Left ventricle myocardium inferior (tissue), 1 donor: ENCODE measurements at regions not wholly inside any gene's neighbourhood (a gene's known extent, or its start where the extent isn't known, plus 50 kb on each side); places are given as distances from the start of the nearest gene placed in this dataset.

ENCODE experiments used
- DNase-seq: peaks from one replicate; pipeline ENCODE4 v3.0.0-alpha.2; 2020
- H3K27ac ChIP-seq: fragments of 200-600 bp; replicated peaks from 2 replicates; pipeline ENCODE4 v1.8.0; 2021
- H3K27me3 ChIP-seq: fragments of 200-600 bp; 2 replicates; pipeline ENCODE4 v1.8.0; 2021; ENCODE audit warnings: low read depth
- H3K36me3 ChIP-seq: fragments of 200-600 bp; 2 replicates; pipeline ENCODE4 v1.8.0; 2021
- H3K4me1 ChIP-seq: fragments of 200-600 bp; 2 replicates; pipeline ENCODE4 v1.8.0; 2021
- H3K4me3 ChIP-seq: fragments of 200-600 bp; 2 replicates; pipeline ENCODE4 v1.8.0; 2021; ENCODE audit warnings: mild to moderate bottlenecking, moderate library complexity
- H3K9me3 ChIP-seq: fragments of 200-600 bp; replicated peaks from 2 replicates; pipeline ENCODE4 v1.8.0; 2021
- intact Hi-C: fragments of 100-400 bp; cut with micrococcal nuclease; formaldehyde crosslinking; loops from one replicate; pipeline ENCODE4 v1.11.0; 2022
- TF ChIP-seq, protein P1 (sequence below): fragments of 200-600 bp; IDR thresholded peaks from 2 replicates; pipeline ENCODE4 v1.8.0; 2021; ENCODE audit warnings: antibody characterized with exemption, mild to moderate bottlenecking, borderline replicate concordance
- donor health status: DM: no; HTN: yes; CAD: no; lungs with severe emphysema.

DNA sequence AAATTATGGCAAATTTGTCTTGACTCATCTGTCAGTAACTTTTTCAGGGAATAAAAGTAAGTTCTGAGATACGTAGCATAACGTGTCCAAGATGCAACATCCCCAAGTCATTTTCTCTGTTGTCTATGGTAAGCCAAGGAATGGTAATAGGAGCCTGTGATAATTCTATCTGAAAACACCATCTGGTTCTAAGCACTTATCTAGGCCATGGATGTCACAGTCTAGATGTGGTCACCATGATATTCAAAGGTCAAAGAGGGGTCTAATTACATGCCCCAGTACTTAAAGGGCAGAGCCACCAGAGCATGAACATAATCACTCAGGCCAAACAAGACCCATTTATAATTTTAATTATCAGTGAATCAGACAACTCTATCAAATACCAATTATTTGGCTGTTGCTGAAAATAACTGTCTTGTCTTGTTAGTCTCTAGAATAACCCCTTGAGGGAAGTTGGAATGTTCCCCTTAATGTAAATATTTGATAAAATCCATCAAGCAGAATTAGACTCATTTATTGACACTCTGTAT is 225.1 kb upstream of the MPPED2 start:
- intact Hi-C loops: no loop called here

DNA sequence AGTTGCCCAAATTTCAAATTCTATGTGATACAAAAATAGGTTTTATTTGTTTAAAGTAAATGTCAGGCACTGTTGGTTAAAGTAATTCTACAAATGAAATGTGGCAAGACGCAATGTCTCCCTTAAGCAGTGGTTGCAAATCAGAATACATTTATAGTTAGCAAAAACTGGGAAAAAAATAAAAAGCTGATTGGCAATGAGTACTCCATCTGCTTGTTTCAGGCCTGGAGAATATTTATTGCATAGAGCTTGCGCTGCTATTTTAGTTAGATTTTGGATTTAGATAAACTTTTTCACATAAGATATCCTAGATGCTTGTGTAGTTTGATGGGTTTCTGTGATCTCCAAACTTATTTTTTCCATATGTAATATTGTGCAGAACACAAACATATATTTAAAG is 224.0 kb upstream of the MPPED2 start:
- no peak overlapping the region for H3K27ac ChIP-seq
- no peaks in the 10 kb centered on the region for H3K36me3 ChIP-seq
- no peaks in the 10 kb centered on the region for H3K4me1 ChIP-seq
- H3K4me3 ChIP-seq: no peak overlapping the region
- no peak for DNase-seq
- TF ChIP-seq, protein P1, sequence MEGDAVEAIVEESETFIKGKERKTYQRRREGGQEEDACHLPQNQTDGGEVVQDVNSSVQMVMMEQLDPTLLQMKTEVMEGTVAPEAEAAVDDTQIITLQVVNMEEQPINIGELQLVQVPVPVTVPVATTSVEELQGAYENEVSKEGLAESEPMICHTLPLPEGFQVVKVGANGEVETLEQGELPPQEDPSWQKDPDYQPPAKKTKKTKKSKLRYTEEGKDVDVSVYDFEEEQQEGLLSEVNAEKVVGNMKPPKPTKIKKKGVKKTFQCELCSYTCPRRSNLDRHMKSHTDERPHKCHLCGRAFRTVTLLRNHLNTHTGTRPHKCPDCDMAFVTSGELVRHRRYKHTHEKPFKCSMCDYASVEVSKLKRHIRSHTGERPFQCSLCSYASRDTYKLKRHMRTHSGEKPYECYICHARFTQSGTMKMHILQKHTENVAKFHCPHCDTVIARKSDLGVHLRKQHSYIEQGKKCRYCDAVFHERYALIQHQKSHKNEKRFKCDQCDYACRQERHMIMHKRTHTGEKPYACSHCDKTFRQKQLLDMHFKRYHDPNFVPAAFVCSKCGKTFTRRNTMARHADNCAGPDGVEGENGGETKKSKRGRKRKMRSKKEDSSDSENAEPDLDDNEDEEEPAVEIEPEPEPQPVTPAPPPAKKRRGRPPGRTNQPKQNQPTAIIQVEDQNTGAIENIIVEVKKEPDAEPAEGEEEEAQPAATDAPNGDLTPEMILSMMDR: no peak
- intact Hi-C loops: no loop called here
- H3K9me3 ChIP-seq: peaks cover 2% of the 10 kb centered on the region
- no peaks in the 10 kb centered on the region for H3K27me3 ChIP-seq

More for the DNA sequence above, 225.1 kb upstream of the MPPED2 start:
- peaks cover 3% of the 10 kb centered on the region for H3K4me1 ChIP-seq
- no peak overlapping the region for H3K27ac ChIP-seq
- no peaks in the 10 kb centered on the region for H3K27me3 ChIP-seq
- no peak for DNase-seq
- TF ChIP-seq, protein P1: no peak
- no peak overlapping the region for H3K4me3 ChIP-seq
- no peaks in the 10 kb centered on the region for H3K9me3 ChIP-seq
- H3K36me3 ChIP-seq: no peaks in the 10 kb centered on the region

DNA sequence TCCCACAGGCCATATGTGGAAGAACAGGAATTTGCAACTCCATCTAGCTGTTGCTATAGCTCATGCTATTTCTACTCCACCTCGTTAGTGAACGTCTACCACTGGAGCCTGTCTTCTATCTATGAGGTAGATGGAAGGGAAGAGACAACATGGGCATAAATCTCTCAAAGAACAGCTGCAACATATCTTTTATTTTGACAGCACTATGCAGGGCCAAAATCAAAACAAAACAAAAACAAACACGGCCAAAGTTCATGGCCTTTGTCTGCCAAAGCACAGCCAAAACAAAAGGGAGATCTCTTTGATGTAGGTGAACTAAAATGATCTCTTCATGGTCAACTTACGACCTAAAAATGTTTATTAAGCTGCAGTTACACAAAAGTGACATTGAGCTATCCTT is 215.2 kb upstream of the MPPED2 start:
- DNase-seq: no peak
- Histone ChIP-seq H3K27ac (no peak overlapping the region), H3K27me3 (no peaks in the 10 kb centered on the region), H3K36me3 (no peaks in the 10 kb centered on the region), H3K4me3 (no peak overlapping the region), H3K4me1 (no peaks in the 10 kb centered on the region), H3K9me3 (peaks cover 10% of the 10 kb centered on the region)
- intact Hi-C loops: no loop called here
- TF ChIP-seq, protein P1: no peak

DNA sequence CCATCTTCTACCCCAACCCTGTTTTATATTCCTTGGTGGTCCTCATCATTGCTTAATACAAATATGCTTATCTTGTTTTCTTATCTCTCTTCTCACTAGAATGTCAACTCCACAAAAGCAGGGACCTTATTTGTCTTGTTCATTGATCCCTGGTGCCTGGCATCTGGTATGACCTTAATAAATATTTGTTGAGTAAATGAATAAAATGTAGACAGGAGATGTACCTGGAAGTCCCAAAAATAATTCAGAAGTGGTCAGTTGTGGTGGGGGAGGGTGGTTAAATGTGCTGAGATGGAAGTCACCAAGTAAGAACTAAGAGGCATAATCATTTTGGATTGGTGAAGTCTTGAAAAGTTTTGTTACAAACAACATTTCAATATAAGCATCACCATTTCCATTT is 214.8 kb upstream of the MPPED2 start:
- Histone ChIP-seq H3K27ac (no peak overlapping the region), H3K4me3 (no peak overlapping the region), H3K27me3 (no peaks in the 10 kb centered on the region), H3K36me3 (no peaks in the 10 kb centered on the region), H3K4me1 (no peaks in the 10 kb centered on the region), H3K9me3 (peaks cover 10% of the 10 kb centered on the region)
- intact Hi-C loops: no loop called here
- DNase-seq: no peak
- TF ChIP-seq, protein P1: no peak

DNA sequence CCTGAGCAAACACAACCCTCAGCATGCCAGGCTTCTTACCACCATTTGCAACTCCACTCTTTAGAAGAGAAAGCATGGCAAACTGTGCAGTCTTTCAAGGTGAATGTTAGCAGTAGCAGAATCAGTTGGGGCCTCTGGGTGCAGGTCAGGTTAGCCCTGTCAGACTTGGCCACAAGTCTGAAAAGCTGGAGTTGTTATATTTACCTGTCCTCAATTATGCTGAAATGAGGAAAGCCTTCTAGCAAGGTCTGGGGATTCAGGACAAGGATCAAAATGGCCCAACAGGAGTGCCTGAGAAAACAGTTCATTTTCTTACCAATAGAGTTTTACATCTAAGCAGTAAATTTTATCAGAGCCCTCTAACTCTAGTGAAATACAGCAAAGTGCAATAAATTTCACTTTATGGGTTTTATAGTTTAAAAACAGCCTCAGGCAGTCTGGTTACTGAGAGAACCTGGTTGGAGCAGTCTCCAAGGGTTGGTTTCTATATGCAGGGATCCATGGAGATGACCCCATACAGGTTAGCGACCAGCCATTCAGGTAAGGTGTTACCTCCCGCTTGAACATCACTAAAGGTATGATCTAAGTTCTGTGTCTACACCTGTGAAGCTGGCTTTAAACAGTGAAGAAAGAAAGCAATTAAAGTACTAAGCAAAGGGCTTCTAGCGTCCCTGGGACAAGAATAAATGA is 212.5 kb upstream of the MPPED2 start:
- intact Hi-C loops: no loop called here
- Histone ChIP-seq H3K27ac (no peak overlapping the region), H3K9me3 (no peaks in the 10 kb centered on the region), H3K27me3 (no peaks in the 10 kb centered on the region), H3K36me3 (no peaks in the 10 kb centered on the region), H3K4me3 (no peak overlapping the region), H3K4me1 (no peaks in the 10 kb centered on the region)
- TF ChIP-seq, protein P1: no peak
- DNase-seq: no peak
